H1 (cell line): ENCODE measurements at regions not wholly inside any gene's neighbourhood (a gene's known extent, or its start where the extent isn't known, plus 50 kb on each side); places are given as distances from the start of the nearest gene placed in this dataset.

Experiments used
- BCL11A ChIP-seq, 2 experiments: IDR thresholded peaks; one replicate each; pipeline ENCODE4 v1.6.1; 2011; ENCODE audit warnings: low read depth in 2 of 2, low read length in 2 of 2, mild to moderate bottlenecking in 2 of 2
- HDAC2 ChIP-seq, 2 experiments: fragments of 300-600 bp in 1 of 2; sonication (generic) in 1 of 2; IDR thresholded peaks; 2 replicates each; pipeline ENCODE4 v1.6.1; 2011 to 2012; ENCODE audit warnings: low read depth in 2 of 2, low read length in 2 of 2, mild to moderate bottlenecking in 2 of 2, moderate library complexity in 2 of 2, borderline replicate concordance in 1 of 2, inconsistent platforms in 1 of 2
- PHF8 ChIP-seq: fragments of 200-600 bp; sonication (generic); conservative IDR thresholded peaks from 2 replicates; pipeline ENCODE4 v1.7.1; 2012; ENCODE audit warnings: low read depth, mild to moderate bottlenecking, inconsistent platforms, low read length, moderate library complexity
- POLR2A ChIP-seq, 2 experiments: IDR thresholded peaks; 1 replicate in 1 of 2; 2 replicates in 1 of 2; pipeline ENCODE4 v1.6.1; 2011; ENCODE audit warnings: low read depth in 2 of 2, low read length in 2 of 2, mild to moderate bottlenecking in 2 of 2; ENCODE audit errors: control extremely low read depth in 1 of 2
- POLR2AphosphoS5 ChIP-seq: IDR thresholded peaks from 2 replicates; pipeline ENCODE4 v1.6.1; 2011; ENCODE audit warnings: low read depth, low read length
- RFX5 ChIP-seq: IDR thresholded peaks from 2 replicates; pipeline ENCODE4 v1.6.1; 2011; ENCODE audit warnings: low read depth, low read length, improper control_type of control experiment, borderline replicate concordance
- SP1 ChIP-seq: IDR thresholded peaks from 2 replicates; pipeline ENCODE4 v1.6.1; 2011; ENCODE audit warnings: low read depth, low read length
- SRF ChIP-seq: IDR thresholded peaks from 2 replicates; pipeline ENCODE4 v1.6.1; 2011; ENCODE audit warnings: mild to moderate bottlenecking, low read depth, low read length, moderate library complexity
- SUZ12 ChIP-seq: fragments of 200-600 bp; sonication (generic); IDR thresholded peaks from 2 replicates; pipeline ENCODE4 v1.6.1; 2012; ENCODE audit warnings: mild to moderate bottlenecking, inconsistent platforms, low read length, moderate library complexity, mixed read lengths
- TEAD4 ChIP-seq: IDR thresholded peaks from 2 replicates; pipeline ENCODE4 v1.6.1; 2012; ENCODE audit warnings: low read depth, low read length, inconsistent platforms, mixed read lengths
- TF ChIP-seq, protein P1 (sequence below), 3 experiments: IDR thresholded peaks; 1 replicate in 2 of 3; 2 replicates in 1 of 3; pipeline versions ENCODE4 v1.5.1 to v1.6.1; 2011; ENCODE audit warnings: low read length in 3 of 3, mild to moderate bottlenecking in 3 of 3, inconsistent platforms in 2 of 3, low read depth in 1 of 3, moderate library complexity in 1 of 3; ENCODE audit not compliant: insufficient read depth in 1 of 3; ENCODE audit errors: control extremely low read depth in 1 of 3
- TF ChIP-seq, protein P2 (sequence below): IDR thresholded peaks from 2 replicates; pipeline ENCODE4 v1.6.1; 2012; ENCODE audit warnings: low read length, inconsistent platforms

DNA sequence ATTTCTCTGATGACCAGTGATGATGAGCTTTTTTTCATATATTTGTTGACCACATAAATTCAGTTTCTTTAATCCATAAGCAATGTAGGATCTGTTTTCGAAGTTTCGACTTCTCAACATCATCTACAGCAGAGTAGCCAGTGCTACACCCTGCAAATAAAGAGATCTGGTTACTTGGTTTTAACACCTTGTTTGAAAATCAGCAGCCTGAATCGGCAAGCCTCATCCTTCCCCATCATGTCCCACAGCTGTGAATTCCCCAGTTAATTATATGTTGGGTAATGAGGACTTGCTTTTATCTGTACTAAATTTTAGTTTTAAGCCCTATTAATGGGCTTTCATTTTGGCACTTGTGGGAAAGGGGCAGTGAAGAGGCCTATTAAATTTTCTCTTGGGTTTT lies 80.6 kb downstream of the BMP2 start:
- TF ChIP-seq RFX5 (no peak), TEAD4 (no peak), POLR2A (IDR thresholded peaks at IDR 0.05; ENCODE audit: control extremely low read depth in 1 of 2, low read depth in 2 of 2, low read length in 2 of 2) (no peak), SRF (no peak), SP1 (no peak), POLR2AphosphoS5 (no peak), HDAC2 (IDR thresholded peaks at IDR 0.05; ENCODE audit: borderline replicate concordance in 1 of 2, low read depth in 2 of 2, low read length in 2 of 2) (no peak), PHF8 (no peak), BCL11A (IDR thresholded peaks at IDR 0.05; ENCODE audit: low read depth in 2 of 2, low read length in 2 of 2) (no peak), SUZ12 (no peak)
- TF ChIP-seq, protein P1, sequence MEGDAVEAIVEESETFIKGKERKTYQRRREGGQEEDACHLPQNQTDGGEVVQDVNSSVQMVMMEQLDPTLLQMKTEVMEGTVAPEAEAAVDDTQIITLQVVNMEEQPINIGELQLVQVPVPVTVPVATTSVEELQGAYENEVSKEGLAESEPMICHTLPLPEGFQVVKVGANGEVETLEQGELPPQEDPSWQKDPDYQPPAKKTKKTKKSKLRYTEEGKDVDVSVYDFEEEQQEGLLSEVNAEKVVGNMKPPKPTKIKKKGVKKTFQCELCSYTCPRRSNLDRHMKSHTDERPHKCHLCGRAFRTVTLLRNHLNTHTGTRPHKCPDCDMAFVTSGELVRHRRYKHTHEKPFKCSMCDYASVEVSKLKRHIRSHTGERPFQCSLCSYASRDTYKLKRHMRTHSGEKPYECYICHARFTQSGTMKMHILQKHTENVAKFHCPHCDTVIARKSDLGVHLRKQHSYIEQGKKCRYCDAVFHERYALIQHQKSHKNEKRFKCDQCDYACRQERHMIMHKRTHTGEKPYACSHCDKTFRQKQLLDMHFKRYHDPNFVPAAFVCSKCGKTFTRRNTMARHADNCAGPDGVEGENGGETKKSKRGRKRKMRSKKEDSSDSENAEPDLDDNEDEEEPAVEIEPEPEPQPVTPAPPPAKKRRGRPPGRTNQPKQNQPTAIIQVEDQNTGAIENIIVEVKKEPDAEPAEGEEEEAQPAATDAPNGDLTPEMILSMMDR (IDR thresholded peaks at IDR 0.05; ENCODE audit: control extremely low read depth in 1 of 3, insufficient read depth in 1 of 3, low read depth in 1 of 3, low read length in 3 of 3), result no peak
- TF ChIP-seq, protein P2, sequence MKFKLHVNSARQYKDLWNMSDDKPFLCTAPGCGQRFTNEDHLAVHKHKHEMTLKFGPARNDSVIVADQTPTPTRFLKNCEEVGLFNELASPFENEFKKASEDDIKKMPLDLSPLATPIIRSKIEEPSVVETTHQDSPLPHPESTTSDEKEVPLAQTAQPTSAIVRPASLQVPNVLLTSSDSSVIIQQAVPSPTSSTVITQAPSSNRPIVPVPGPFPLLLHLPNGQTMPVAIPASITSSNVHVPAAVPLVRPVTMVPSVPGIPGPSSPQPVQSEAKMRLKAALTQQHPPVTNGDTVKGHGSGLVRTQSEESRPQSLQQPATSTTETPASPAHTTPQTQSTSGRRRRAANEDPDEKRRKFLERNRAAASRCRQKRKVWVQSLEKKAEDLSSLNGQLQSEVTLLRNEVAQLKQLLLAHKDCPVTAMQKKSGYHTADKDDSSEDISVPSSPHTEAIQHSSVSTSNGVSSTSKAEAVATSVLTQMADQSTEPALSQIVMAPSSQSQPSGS, result no peak
